ENCODE measurements at regions not wholly inside any gene's neighbourhood (a gene's known extent, or its start where the extent isn't known, plus 50 kb on each side); places are given as distances from the start of the nearest gene placed in this dataset.
A peak's percentile ranks its signal among the peaks of the same experiment; 100 is the strongest.

GRCh38 chr4:37771771-37772170 is 54.7 kb upstream of the PGM2 start:
- no peak for DNase-seq

GRCh38 chr4:37770016-37770415 is 56.5 kb upstream of the PGM2 start:
- no peak for DNase-seq

GRCh38 chr4:37769391-37769989 is 57.0 kb upstream of the PGM2 start:
- no peak for DNase-seq

- no peak for DNase-seq
These were observed 58.9 kb upstream of the PGM2 start for GRCh38 chr4:37767546-37767945.

- no peak for DNase-seq
These were observed 59.5 kb upstream of the PGM2 start for GRCh38 chr4:37767019-37767418.

- no peak for DNase-seq
These were observed 60.7 kb upstream of the PGM2 start for GRCh38 chr4:37765741-37766140.

- no peak for DNase-seq
These were observed 62.7 kb upstream of the PGM2 start for GRCh38 chr4:37763831-37764230.

GRCh38 chr4:37762991-37763368 is 63.5 kb upstream of the PGM2 start:
- no peak for DNase-seq

GRCh38 chr4:37762294-37762990 is 64.0 kb upstream of the PGM2 start:
- DNase-seq: peak in 1 of 6 experiments; percentile 3

GRCh38 chr4:37760840-37761239 is 65.6 kb upstream of the PGM2 start:
- no peak for DNase-seq

- DNase-seq: no peak
These were observed 66.7 kb upstream of the PGM2 start for GRCh38 chr4:37759833-37760232.

- DNase-seq: peak in 2 of 6 experiments; percentile 11 to 41
These were observed 68.3 kb upstream of the PGM2 start for GRCh38 chr4:37758226-37758625.

- no peak for DNase-seq
These were observed 68.7 kb upstream of the PGM2 start for GRCh38 chr4:37757761-37758160.

- DNase-seq: no peak
These were observed 69.4 kb upstream of the PGM2 start for GRCh38 chr4:37757121-37757520.

- peak in 1 of 6 experiments; percentile 9 for DNase-seq
These were observed 68.4 kb upstream of the RELL1 start for GRCh38 chr4:37754410-37755185.

GRCh38 chr4:37749398-37749988 is 63.3 kb upstream of the RELL1 start:
- DNase-seq: no peak

GRCh38 chr4:37748485-37748884 is 62.3 kb upstream of the RELL1 start:
- peak in 1 of 6 experiments; percentile 15 for DNase-seq

GRCh38 chr4:37747772-37748330 is 61.7 kb upstream of the RELL1 start:
- no peak for DNase-seq

GRCh38 chr4:37746852-37747251 is 60.7 kb upstream of the RELL1 start:
- peak in 1 of 6 experiments; percentile 20 for DNase-seq

- no peak for DNase-seq
These were observed 59.8 kb upstream of the RELL1 start for GRCh38 chr4:37745946-37746345.

- DNase-seq: no peak
These were observed 56.0 kb upstream of the RELL1 start for GRCh38 chr4:37742149-37742548.

GRCh38 chr4:37741564-37741963 is 55.4 kb upstream of the RELL1 start:
- DNase-seq: no peak

- no peak for DNase-seq
These were observed 54.4 kb upstream of the RELL1 start for GRCh38 chr4:37740546-37740945.
